VCaP (cell line): ENCODE measurements at regions not wholly inside any gene's neighbourhood (a gene's known extent, or its start where the extent isn't known, plus 50 kb on each side); places are given as distances from the start of the nearest gene placed in this dataset.

Experiments
- H3K27ac ChIP-seq: fragments of 450-650 bp; 2 replicates; pipeline ENCODE4 v1.5.1; 2017
- CTCF ChIP-seq: fragments of 450-650 bp; conservative IDR thresholded peaks from 2 replicates; pipeline ENCODE4 v1.5.1; 2017; ENCODE audit warnings: mild to moderate bottlenecking, moderate library complexity

DNA sequence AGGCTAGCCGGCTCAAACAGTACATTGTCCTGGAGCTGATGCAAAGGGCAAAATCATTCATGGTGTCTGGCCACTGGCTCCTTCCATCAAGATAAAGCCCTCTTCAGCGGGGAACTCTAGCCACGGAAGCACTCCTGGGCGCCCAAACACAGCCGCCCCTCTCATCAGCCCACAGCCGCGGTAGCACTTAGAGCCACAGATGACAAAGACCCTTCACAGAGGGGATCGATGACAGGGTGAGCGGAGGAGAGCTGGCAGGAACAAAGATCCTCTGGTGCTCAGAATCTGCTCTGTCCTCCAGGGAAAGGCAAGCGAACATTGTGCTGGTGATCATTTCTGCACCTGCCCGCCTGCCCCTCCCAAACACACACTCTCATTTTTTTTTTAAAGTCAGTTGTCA lies 222.2 kb upstream of the NRP1 start:
- no peak for TF ChIP-seq CTCF
- H3K27ac ChIP-seq = no peak overlapping the region

- TF ChIP-seq CTCF = no peak
- H3K27ac ChIP-seq = no peak overlapping the region
Measured at GRCh38 chr10:33556103-33556502, 221.6 kb upstream of the NRP1 start.

GRCh38 chr10:33553748-33554571 lies 219.5 kb upstream of the NRP1 start:
- no peak overlapping the region for H3K27ac ChIP-seq

DNA sequence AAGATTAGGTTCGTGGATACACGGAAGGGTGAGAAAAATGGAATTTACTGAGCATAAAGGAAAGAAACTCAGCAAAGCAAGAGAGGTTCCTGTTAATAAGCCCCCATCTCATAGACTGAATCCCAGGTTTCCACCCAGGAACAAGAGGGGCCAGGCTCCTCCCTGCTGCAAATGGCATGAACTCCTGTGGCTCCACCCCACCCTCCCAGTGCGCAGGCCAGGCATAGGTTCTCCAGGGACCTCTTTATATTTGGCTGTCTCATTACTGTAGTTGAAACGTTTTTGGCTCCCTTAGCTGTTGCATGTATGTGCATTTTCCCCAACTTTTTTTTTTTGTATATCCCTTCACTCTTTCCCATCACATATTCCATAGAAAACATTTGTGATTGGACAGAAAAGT lies 217.8 kb upstream of the NRP1 start:
- TF ChIP-seq CTCF = no peak
- H3K27ac ChIP-seq = no peak overlapping the region

More at GRCh38 chr10:33553748-33554571, 219.5 kb upstream of the NRP1 start:
- no peak for TF ChIP-seq CTCF

GRCh38 chr10:33550811-33551210 lies 216.3 kb upstream of the NRP1 start:
- TF ChIP-seq CTCF = no peak
- no peak overlapping the region for H3K27ac ChIP-seq

- no peak overlapping the region for H3K27ac ChIP-seq
- TF ChIP-seq CTCF = no peak
Measured at GRCh38 chr10:33547976-33548375, 213.5 kb upstream of the NRP1 start.

- no peak overlapping the region for H3K27ac ChIP-seq
- TF ChIP-seq CTCF = no peak
Measured at GRCh38 chr10:33546031-33546430, 211.6 kb upstream of the NRP1 start.
